ENCODE measurements at regions not wholly inside any gene's neighbourhood (a gene's known extent, or its start where the extent isn't known, plus 50 kb on each side); places are given as distances from the start of the nearest gene placed in this dataset.

DNA sequence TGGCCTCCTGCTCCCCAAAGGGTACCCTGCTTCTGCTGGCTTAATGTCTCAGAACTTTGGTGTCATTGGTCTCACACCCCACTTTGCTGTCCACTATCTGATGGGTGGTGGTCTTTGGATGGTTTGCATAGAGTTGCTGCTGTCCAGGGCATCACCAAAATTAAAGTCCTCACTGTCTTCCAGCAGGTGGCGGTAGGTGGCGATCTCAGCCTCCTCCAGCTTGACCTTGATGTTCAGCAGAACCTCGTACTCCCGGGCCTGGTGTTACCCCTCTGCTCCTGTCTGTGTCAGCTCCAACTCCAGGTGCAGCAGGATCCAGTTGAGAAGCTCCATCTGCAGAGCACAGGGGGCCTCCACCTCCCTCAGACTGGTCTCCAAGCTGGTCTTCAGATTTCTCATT lies 1169.5 kb upstream of the PABPC4L start:
- Histone ChIP-seq H3K36me3 (no peaks in the 10 kb centered on the region), H3K4me1 (no peaks in the 10 kb centered on the region), H3K27me3 (no peaks in the 10 kb centered on the region), H3K9me3 (no peaks in the 10 kb centered on the region), H3K27ac (no peak overlapping the region), H3K4me3 (replicated peaks in 1 of 3) (no peak overlapping the region)
- intact Hi-C loops (cut with DNase I): no loop called here
- no peak for TF ChIP-seq CTCF (IDR thresholded peaks at IDR 0.05)
- TF ChIP-seq POLR2A (IDR thresholded peaks at IDR 0.05): no peak
- DNase-seq: no peak
- 87 to 88% methylated on average over 4 of the region's 4 CpGs for WGBS, 2 donors

DNA sequence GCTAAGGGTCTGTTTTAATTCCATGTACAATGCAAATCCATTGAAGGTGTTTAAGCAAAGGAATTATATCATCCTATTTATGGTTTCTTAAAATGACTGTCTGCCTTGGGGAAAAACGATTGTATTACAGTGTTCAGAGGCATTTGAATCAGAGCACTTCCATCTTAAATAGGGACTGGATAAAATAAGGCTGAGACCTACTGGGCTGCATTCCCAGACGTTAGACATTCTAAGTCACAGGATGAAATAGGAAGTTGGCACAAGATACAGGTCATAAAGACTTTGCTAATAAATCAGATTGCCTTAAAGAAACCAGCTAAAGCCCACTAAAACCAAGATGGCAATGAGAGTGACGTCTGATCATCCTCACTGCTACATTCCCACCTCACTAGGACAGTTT lies 1167.2 kb upstream of the PABPC4L start:
- Histone ChIP-seq H3K4me3 (replicated peaks in 1 of 3) (no peak overlapping the region), H3K27me3 (no peaks in the 10 kb centered on the region), H3K4me1 (no peaks in the 10 kb centered on the region), H3K9me3 (no peaks in the 10 kb centered on the region), H3K36me3 (no peaks in the 10 kb centered on the region), H3K27ac (no peak overlapping the region)
- intact Hi-C loops (cut with DNase I): no loop called here
- TF ChIP-seq POLR2A (IDR thresholded peaks at IDR 0.05) (no peak), CTCF (IDR thresholded peaks at IDR 0.05) (no peak)
- no peak for DNase-seq
- 65 to 74% methylated on average over 3 of the region's 3 CpGs for WGBS, 2 donors

DNA sequence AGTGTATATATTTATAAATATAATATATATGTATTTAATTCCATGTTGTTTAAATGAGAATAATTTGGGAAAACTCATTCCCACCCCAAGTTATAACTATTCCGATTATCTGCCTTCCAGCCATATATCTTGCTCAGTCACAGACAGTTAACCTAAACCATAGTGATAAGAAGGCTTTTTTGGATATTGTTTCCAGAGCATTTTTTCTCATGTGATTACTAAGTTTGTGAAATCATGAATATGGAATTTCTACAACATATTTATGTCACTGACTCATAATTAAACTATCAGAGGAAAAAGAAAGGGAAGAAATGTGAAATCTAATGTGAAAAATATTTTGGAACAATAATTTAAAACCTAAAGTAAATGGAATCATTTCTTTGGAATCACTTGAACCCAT lies 1163.5 kb upstream of the PABPC4L start:
- Histone ChIP-seq H3K4me1 (no peaks in the 10 kb centered on the region), H3K36me3 (no peaks in the 10 kb centered on the region), H3K27me3 (no peaks in the 10 kb centered on the region), H3K27ac (no peak overlapping the region), H3K9me3 (no peaks in the 10 kb centered on the region), H3K4me3 (replicated peaks in 1 of 3) (no peak overlapping the region)
- TF ChIP-seq CTCF (IDR thresholded peaks at IDR 0.05) (no peak), POLR2A (IDR thresholded peaks at IDR 0.05) (no peak)
- no peak for DNase-seq
- intact Hi-C loops (cut with DNase I): no loop called here
- 80 to 86% methylated on average over 1 of the region's 1 CpG for WGBS, 2 donors

GRCh38 chr4:135359128-135359527 lies 1157.5 kb upstream of the PABPC4L start:
- H3K9me3 ChIP-seq: no peaks in the 10 kb centered on the region
- no peak overlapping the region for H3K4me3 ChIP-seq (replicated peaks in 1 of 3)
- intact Hi-C loops (cut with DNase I): no loop called here
- H3K27ac ChIP-seq: no peak overlapping the region
- TF ChIP-seq CTCF (IDR thresholded peaks at IDR 0.05) (no peak), POLR2A (IDR thresholded peaks at IDR 0.05) (no peak)
- WGBS, 2 donors: 36 to 54% methylated on average over 1 of the region's 1 CpG
- H3K36me3 ChIP-seq: no peaks in the 10 kb centered on the region
- DNase-seq: no peak
- no peaks in the 10 kb centered on the region for H3K4me1 ChIP-seq
- H3K27me3 ChIP-seq: no peaks in the 10 kb centered on the region

GRCh38 chr4:135357091-135357490 lies 1155.5 kb upstream of the PABPC4L start:
- no peaks in the 10 kb centered on the region for H3K9me3 ChIP-seq
- WGBS, 2 donors: 83 to 86% methylated on average over 1 of the region's 1 CpG
- intact Hi-C loops (cut with DNase I): no loop called here

More at GRCh38 chr4:135357091-135357490, 1155.5 kb upstream of the PABPC4L start:
- no peaks in the 10 kb centered on the region for H3K36me3 ChIP-seq
- no peaks in the 10 kb centered on the region for H3K27me3 ChIP-seq
- DNase-seq: no peak
- no peaks in the 10 kb centered on the region for H3K4me1 ChIP-seq
- TF ChIP-seq POLR2A (IDR thresholded peaks at IDR 0.05): no peak
- TF ChIP-seq CTCF (IDR thresholded peaks at IDR 0.05): no peak
- no peak overlapping the region for H3K27ac ChIP-seq
- H3K4me3 ChIP-seq (replicated peaks in 1 of 3): no peak overlapping the region

All from thyroid gland (tissue), 4 donors.